ENCODE measurements at regions not wholly inside any gene's neighbourhood (a gene's known extent, or its start where the extent isn't known, plus 50 kb on each side); places are given as distances from the start of the nearest gene placed in this dataset.

GRCh38 chr5:158013303-158013702 lies 154.4 kb upstream of the CLINT1 start:
- CTCF ChIA-PET = no interaction called here

DNA sequence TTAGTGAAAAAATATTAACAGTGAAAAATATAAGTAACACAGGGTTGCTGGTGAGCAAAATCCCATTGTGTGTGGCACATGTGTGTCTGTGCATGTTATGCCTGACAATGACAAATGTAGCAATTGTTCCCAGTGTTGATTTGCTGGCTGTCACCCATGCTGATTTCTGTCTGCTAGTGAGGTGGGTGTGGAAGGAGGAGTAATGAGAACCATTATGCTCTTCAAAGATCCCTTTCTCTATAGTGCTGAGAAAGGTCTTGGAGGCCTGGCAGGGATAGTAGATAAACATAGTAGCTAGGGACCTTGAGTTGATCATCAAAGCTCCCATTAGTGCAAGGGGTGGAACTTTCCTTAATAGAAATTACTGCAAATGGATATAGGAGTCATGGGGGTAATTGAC lies 152.5 kb upstream of the CLINT1 start:
- CTCF ChIA-PET = no interaction called here
- H3K4me3 Mint-ChIP-seq = no peak overlapping the region
- TF ChIP-seq, protein P1, sequence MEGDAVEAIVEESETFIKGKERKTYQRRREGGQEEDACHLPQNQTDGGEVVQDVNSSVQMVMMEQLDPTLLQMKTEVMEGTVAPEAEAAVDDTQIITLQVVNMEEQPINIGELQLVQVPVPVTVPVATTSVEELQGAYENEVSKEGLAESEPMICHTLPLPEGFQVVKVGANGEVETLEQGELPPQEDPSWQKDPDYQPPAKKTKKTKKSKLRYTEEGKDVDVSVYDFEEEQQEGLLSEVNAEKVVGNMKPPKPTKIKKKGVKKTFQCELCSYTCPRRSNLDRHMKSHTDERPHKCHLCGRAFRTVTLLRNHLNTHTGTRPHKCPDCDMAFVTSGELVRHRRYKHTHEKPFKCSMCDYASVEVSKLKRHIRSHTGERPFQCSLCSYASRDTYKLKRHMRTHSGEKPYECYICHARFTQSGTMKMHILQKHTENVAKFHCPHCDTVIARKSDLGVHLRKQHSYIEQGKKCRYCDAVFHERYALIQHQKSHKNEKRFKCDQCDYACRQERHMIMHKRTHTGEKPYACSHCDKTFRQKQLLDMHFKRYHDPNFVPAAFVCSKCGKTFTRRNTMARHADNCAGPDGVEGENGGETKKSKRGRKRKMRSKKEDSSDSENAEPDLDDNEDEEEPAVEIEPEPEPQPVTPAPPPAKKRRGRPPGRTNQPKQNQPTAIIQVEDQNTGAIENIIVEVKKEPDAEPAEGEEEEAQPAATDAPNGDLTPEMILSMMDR (IDR thresholded peaks at IDR 0.05) = no peak
- Histone ChIP-seq H3K4me3 (ENCODE audit: low read length) (no peak overlapping the region), H3K27me3 (ENCODE audit: control insufficient read depth in 1 of 2, insufficient read depth in 2 of 2, low read length in 2 of 2) (peaks cover 6 to 8% of the 10 kb centered on the region in 2 experiments), H3K4me1 (ENCODE audit: insufficient read depth, low read length) (no peaks in the 10 kb centered on the region), H3K36me3 (ENCODE audit: insufficient read depth, low read length) (no peaks in the 10 kb centered on the region), H3K27ac (ENCODE audit: low read depth in 1 of 2, low read length in 2 of 2) (no peak overlapping the region), H3K9me3 (ENCODE audit: control insufficient read depth in 1 of 2, insufficient read depth in 1 of 2, low read length in 2 of 2) (no peaks in the 10 kb centered on the region)
- H3K36me3 Mint-ChIP-seq (ENCODE audit: low read depth) = no peaks in the 10 kb centered on the region
- H3K9me3 Mint-ChIP-seq = no peaks in the 10 kb centered on the region
- intact Hi-C loops (cut with DNase I, micrococcal nuclease) = no loop called here
- ATAC-seq (ENCODE audit: poor library complexity) (no peak), DNase-seq (no peak)
- H3K27ac Mint-ChIP-seq = no peak overlapping the region
- H3K27me3 Mint-ChIP-seq = peaks cover 21% of the 10 kb centered on the region
- POLR2A ChIA-PET = no interaction called here
- no peaks in the 10 kb centered on the region for H3K4me1 Mint-ChIP-seq (ENCODE audit: low read depth)

More at GRCh38 chr5:158013303-158013702, 154.4 kb upstream of the CLINT1 start:
- H3K4me1 Mint-ChIP-seq (ENCODE audit: low read depth) = no peaks in the 10 kb centered on the region
- Histone ChIP-seq H3K27ac (ENCODE audit: low read depth in 1 of 2, low read length in 2 of 2) (no peak overlapping the region), H3K4me3 (ENCODE audit: low read length) (no peak overlapping the region), H3K36me3 (ENCODE audit: insufficient read depth, low read length) (no peaks in the 10 kb centered on the region), H3K27me3 (ENCODE audit: control insufficient read depth in 1 of 2, insufficient read depth in 2 of 2, low read length in 2 of 2) (peaks cover 0 to 6% of the 10 kb centered on the region in 2 experiments), H3K4me1 (ENCODE audit: insufficient read depth, low read length) (no peaks in the 10 kb centered on the region), H3K9me3 (ENCODE audit: control insufficient read depth in 1 of 2, insufficient read depth in 1 of 2, low read length in 2 of 2) (no peaks in the 10 kb centered on the region)
- H3K4me3 Mint-ChIP-seq = no peak overlapping the region
- ATAC-seq (ENCODE audit: poor library complexity) (no peak), DNase-seq (no peak)
- H3K9me3 Mint-ChIP-seq = no peaks in the 10 kb centered on the region
- POLR2A ChIA-PET = no interaction called here
- no peaks in the 10 kb centered on the region for H3K36me3 Mint-ChIP-seq (ENCODE audit: low read depth)
- TF ChIP-seq, protein P1 (IDR thresholded peaks at IDR 0.05) = no peak
- peaks cover 21% of the 10 kb centered on the region for H3K27me3 Mint-ChIP-seq
- no peak overlapping the region for H3K27ac Mint-ChIP-seq
- intact Hi-C loops (cut with DNase I, micrococcal nuclease) = no loop called here

DNA sequence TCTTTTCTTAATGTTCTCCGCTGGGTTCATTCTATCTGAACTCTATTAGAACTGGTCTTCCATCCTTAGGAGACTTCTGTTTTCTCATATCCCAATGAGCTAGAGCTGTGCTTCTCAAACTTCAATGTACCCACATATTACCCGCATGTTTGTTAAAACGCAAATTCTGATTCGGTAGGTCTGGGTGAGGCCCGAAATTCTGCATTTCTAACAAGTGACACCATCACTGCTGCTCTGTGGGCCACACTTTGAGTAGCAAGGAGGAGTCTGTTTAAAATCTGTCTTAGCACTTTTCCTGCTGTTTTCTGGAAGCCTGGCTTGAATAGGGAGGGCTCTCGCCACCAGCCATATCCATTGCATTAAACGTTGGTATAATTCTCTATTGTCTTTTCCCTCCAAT lies 151.9 kb upstream of the CLINT1 start:
- H3K4me1 ChIP-seq (ENCODE audit: insufficient read depth, low read length) = no peaks in the 10 kb centered on the region
- H3K27me3 Mint-ChIP-seq = peaks cover 21% of the 10 kb centered on the region
- no peaks in the 10 kb centered on the region for H3K36me3 Mint-ChIP-seq (ENCODE audit: low read depth)
- H3K4me3 Mint-ChIP-seq = no peak overlapping the region
- TF ChIP-seq, protein P1 (IDR thresholded peaks at IDR 0.05) = no peak
- H3K27ac ChIP-seq (ENCODE audit: low read depth in 1 of 2, low read length in 2 of 2) = no peak overlapping the region
- POLR2A ChIA-PET = no interaction called here
- no peaks in the 10 kb centered on the region for H3K36me3 ChIP-seq (ENCODE audit: insufficient read depth, low read length)
- intact Hi-C loops (cut with DNase I, micrococcal nuclease) = no loop called here
- H3K4me1 Mint-ChIP-seq (ENCODE audit: low read depth) = no peaks in the 10 kb centered on the region
- ATAC-seq (ENCODE audit: poor library complexity) (no peak), DNase-seq (no peak)
- peaks cover 6 to 8% of the 10 kb centered on the region in 2 experiments for H3K27me3 ChIP-seq (ENCODE audit: control insufficient read depth in 1 of 2, insufficient read depth in 2 of 2, low read length in 2 of 2)
- H3K9me3 ChIP-seq (ENCODE audit: control insufficient read depth in 1 of 2, insufficient read depth in 1 of 2, low read length in 2 of 2) = no peaks in the 10 kb centered on the region
- H3K4me3 ChIP-seq (ENCODE audit: low read length) = no peak overlapping the region
- CTCF ChIA-PET = no interaction called here
- H3K9me3 Mint-ChIP-seq = no peaks in the 10 kb centered on the region
- no peak overlapping the region for H3K27ac Mint-ChIP-seq

All from CD4-positive, alpha-beta T cell (primary cell).